Central memory CD8-positive, alpha-beta T cell (primary cell): ENCODE measurements at regions not wholly inside any gene's neighbourhood (a gene's known extent, or its start where the extent isn't known, plus 50 kb on each side); places are given as distances from the start of the nearest gene placed in this dataset.
A peak's percentile ranks its signal among the peaks of the same experiment; 100 is the strongest.

ENCODE experiments used
- ATAC-seq: fragments of 150-1000 bp; cut with Tn5 transposase; replicated peaks from 2 replicates; pipeline ENCODE4 v1.10.0; 2022; ENCODE audit warnings: mild to moderate bottlenecking, moderate FRiP score, moderate number of reproducible peaks; ENCODE audit not compliant: poor library complexity, severe bottlenecking; ENCODE audit errors: extremely low read depth
- DNase-seq, 2 donors: peaks; one replicate each; pipeline ENCODE4 v3.0.0; 2021; ENCODE audit warnings: low spot score in 2 of 2
- H3K27ac Mint-ChIP-seq: one replicate; pipeline ENCODE4 v1.8.0; 2022; ENCODE audit warnings: low read depth, mild to moderate bottlenecking, moderate library complexity, mixed read lengths
- H3K27me3 Mint-ChIP-seq: one replicate; pipeline ENCODE4 v1.8.0; 2022; ENCODE audit warnings: mixed read lengths
- H3K36me3 Mint-ChIP-seq: one replicate; pipeline ENCODE4 v1.8.0; 2022; ENCODE audit warnings: mild to moderate bottlenecking, moderate library complexity, mixed read lengths; ENCODE audit not compliant: insufficient read depth
- H3K4me1 Mint-ChIP-seq: one replicate; pipeline ENCODE4 v1.8.0; 2022; ENCODE audit warnings: mixed read lengths
- H3K4me3 Mint-ChIP-seq: one replicate; pipeline ENCODE4 v1.8.0; 2022; ENCODE audit warnings: mild to moderate bottlenecking, moderate library complexity, mixed read lengths
- H3K9me3 Mint-ChIP-seq: one replicate; pipeline ENCODE4 v1.8.0; 2022; ENCODE audit warnings: mixed read lengths

DNA sequence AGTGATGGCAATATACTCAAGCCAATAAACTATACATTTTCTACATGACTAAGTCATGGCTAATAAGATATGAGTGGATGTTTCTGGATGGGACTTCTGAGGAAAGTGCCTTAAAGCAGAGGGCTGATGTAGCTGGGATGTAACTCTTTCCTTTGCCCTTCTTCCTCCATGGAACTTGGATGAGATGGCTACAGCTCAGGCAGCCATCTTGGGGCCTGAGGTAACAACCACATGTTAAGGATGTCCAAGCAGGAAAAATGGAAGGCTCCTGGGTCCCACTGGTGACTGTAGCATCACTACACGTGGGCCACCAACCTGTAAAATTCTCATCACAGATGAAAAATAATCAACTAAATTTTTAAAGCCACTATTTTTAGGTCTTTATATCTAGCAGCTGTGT lies 54.4 kb upstream of the GRIP1 start:
- Mint-ChIP-seq H3K9me3 (no peaks in the 10 kb centered on the region), H3K36me3 (no peaks in the 10 kb centered on the region), H3K4me3 (no peak overlapping the region), H3K4me1 (peaks cover 5% of the 10 kb centered on the region), H3K27ac (no peak overlapping the region), H3K27me3 (peaks cover 39% of the 10 kb centered on the region)
- ATAC-seq (no peak), DNase-seq (no peak)

DNA sequence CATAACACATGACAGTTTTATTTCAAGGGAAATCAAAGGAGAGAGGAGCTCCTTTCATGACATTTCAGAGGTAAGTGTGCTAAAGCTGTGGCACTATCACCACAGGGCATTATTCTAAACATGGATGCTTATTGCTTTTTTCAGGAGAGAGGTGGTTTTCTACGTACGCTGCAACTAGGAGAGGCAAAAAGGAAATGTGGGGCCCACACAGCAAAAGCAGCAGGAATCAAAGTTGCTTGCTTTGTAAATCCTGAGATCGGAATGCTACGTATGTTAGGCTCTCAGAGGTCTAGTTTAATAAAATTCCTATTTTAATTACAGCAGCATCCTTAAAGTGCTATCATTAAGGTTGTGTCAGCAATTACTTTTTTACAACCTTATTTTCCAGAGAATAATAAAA lies 55.0 kb upstream of the GRIP1 start:
- ATAC-seq (no peak), DNase-seq (no peak)
- Mint-ChIP-seq H3K27ac (no peak overlapping the region), H3K36me3 (no peaks in the 10 kb centered on the region), H3K9me3 (no peaks in the 10 kb centered on the region), H3K4me1 (peaks cover 5% of the 10 kb centered on the region), H3K27me3 (peaks cover 41% of the 10 kb centered on the region), H3K4me3 (no peak overlapping the region)

DNA sequence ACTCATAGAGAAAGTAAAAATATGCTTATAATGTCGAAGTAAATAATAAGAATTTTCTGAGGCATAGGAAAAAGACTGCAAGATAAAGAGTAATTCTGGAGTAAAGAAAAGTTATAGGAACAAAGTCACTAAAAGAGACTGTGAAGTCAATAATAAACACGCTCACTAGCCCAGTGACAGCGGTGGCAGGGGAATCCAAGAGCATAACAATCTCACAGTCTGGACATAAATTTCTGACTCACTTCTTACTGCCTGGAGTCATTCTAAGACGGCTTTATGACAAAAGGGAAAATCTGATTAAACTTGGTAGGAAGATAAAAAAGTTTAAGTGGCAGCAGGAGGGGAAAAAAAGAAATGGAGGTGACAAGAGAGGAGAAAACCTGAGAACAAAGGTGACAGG lies 56.4 kb upstream of the GRIP1 start:
- ATAC-seq = no peak

DNA sequence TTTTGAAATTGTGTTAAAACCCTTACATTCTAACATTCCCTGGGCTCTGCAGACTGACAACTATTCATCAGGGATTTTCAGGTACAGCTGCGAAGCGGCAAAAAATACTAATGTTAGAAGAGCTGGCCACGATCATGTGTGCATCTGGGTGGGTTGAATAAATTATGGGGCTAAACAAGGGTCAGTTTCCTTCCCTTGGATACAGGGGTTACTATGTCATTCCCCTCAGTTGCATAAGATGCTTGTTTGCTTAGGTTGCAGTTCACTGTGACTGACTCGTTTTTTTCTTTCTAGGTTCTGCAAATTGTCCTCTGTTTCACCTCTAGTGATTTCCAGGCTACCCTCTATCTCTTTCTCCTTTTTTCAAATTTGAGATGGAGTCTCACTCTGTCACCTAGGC lies 58.1 kb upstream of the GRIP1 start:
- ATAC-seq = no peak
- Mint-ChIP-seq H3K4me3 (no peak overlapping the region), H3K36me3 (no peaks in the 10 kb centered on the region)

More for the DNA sequence above, 56.4 kb upstream of the GRIP1 start:
- H3K36me3 Mint-ChIP-seq = no peaks in the 10 kb centered on the region
- H3K4me1 Mint-ChIP-seq = peaks cover 5% of the 10 kb centered on the region
- peaks cover 41% of the 10 kb centered on the region for H3K27me3 Mint-ChIP-seq
- H3K9me3 Mint-ChIP-seq = no peaks in the 10 kb centered on the region
- no peak for DNase-seq
- no peak overlapping the region for H3K4me3 Mint-ChIP-seq
- no peak overlapping the region for H3K27ac Mint-ChIP-seq

DNA sequence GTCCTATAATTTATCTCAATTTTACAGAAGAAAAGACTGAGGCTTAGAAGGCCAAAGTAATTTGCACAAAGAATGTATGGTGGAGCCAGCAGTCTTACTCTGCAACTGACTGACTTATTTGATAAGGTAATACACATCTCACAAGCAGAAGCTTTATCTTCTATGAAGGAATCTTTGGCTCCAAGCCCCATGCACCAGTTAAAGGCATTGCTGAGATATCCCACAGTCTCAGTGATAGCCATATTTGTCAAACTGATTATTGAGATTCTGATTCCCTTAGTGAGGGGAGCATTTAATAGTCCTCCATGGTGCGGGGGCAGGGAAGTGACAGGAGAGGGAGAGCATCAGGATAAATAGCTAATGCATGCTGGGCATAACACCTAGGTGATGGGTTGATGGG lies 60.4 kb upstream of the GRIP1 start:
- ATAC-seq = no peak
- H3K4me3 Mint-ChIP-seq = no peak overlapping the region
- H3K4me1 Mint-ChIP-seq = peaks cover 16% of the 10 kb centered on the region
- no peak overlapping the region for H3K27ac Mint-ChIP-seq
- no peaks in the 10 kb centered on the region for H3K36me3 Mint-ChIP-seq
- peaks cover 30% of the 10 kb centered on the region for H3K27me3 Mint-ChIP-seq
- no peak for DNase-seq
- no peaks in the 10 kb centered on the region for H3K9me3 Mint-ChIP-seq

More for the DNA sequence above, 58.1 kb upstream of the GRIP1 start:
- Mint-ChIP-seq H3K9me3 (no peaks in the 10 kb centered on the region), H3K27ac (no peak overlapping the region), H3K27me3 (peaks cover 41% of the 10 kb centered on the region), H3K4me1 (peaks cover 7% of the 10 kb centered on the region)
- DNase-seq = no peak

DNA sequence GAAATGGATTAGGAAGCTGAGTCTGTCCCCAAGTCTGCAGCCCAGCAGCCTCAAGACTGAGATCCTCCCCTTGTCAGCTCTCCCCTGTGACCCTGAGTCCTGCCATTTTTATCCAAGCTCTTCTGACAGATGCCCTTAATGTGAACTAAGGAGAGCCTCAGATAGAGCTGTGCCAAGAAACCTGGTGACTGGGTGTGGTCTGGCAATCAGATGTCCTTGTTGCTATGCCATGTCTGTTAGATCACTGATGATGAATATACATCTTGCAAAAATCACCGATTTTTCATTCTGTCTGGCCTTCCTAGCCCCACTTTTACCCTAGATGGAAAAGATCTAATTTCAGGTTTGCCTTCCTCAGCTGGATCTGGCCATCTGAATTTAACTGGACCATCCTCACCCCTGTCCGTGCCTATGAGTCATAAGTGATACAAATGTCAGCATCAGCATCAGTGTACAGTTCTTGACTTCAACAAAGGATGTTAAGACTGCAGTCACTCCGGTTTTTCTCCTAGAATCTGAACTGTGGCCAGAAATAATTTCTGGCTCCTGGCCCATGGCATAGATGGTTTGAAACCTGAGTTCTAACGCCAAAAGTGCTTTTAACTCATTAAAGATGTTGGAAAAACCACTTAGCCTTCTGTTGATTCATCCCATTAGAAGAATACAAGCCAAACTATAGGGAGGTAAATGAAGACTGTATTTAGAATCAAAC lies 61.2 kb upstream of the GRIP1 start:
- H3K4me1 Mint-ChIP-seq = peaks cover 15% of the 10 kb centered on the region
- peaks cover 23% of the 10 kb centered on the region for H3K27me3 Mint-ChIP-seq
- H3K27ac Mint-ChIP-seq = no peak overlapping the region
- ATAC-seq (no peak), DNase-seq (no peak)
- H3K36me3 Mint-ChIP-seq = no peaks in the 10 kb centered on the region
- H3K4me3 Mint-ChIP-seq = no peak overlapping the region
- no peaks in the 10 kb centered on the region for H3K9me3 Mint-ChIP-seq

DNA sequence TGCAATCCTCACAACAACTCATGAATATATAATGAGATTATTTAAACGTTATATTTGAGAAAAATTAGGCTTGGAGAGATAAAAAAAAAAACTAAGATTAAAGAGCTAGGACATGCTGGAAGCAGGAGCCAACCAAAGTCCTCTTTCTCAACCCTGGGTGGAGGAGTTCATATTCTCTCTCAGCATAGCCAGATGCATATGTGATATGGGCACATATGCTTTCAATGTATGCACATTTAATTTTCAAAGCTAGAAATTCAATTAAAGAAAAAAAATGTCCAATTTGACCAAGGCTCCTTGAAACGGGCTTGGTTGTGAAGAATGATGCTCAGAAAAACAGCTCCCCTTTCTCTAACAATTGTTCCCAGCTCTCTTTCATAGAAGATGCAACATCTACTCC lies 61.9 kb upstream of the GRIP1 start:
- peaks cover 11% of the 10 kb centered on the region for H3K4me1 Mint-ChIP-seq
- H3K36me3 Mint-ChIP-seq = no peaks in the 10 kb centered on the region
- no peaks in the 10 kb centered on the region for H3K9me3 Mint-ChIP-seq
- H3K27ac Mint-ChIP-seq = no peak overlapping the region
- ATAC-seq (no peak), DNase-seq (no peak)
- H3K27me3 Mint-ChIP-seq = peaks cover 23% of the 10 kb centered on the region
- no peak overlapping the region for H3K4me3 Mint-ChIP-seq

DNA sequence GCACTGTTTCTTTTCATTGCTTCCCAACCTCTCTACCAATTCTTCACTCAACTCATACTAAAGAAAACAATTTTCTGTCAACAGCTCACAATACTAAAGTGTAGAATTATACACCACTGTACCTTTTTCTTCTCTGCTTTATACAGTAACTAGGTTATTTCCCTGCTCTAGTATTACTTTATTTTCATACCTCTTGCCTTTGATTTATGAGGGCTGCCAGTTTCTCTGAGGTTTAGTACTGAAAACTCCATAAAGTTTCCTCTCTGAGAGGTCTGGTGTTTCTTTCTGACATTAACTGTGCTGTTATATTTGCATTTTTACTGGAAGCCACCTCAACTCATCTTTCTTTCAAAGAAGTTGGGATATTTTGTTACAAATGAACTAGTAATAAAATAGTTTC lies 63.0 kb upstream of the GRIP1 start:
- peaks cover 35% of the 10 kb centered on the region for H3K27me3 Mint-ChIP-seq
- H3K36me3 Mint-ChIP-seq = no peaks in the 10 kb centered on the region
- H3K4me3 Mint-ChIP-seq = no peak overlapping the region
- no peak for ATAC-seq
- no peak for DNase-seq
- no peaks in the 10 kb centered on the region for H3K9me3 Mint-ChIP-seq
- peak overlapping the region; percentile 24 for H3K27ac Mint-ChIP-seq
- H3K4me1 Mint-ChIP-seq = peaks cover 11% of the 10 kb centered on the region

DNA sequence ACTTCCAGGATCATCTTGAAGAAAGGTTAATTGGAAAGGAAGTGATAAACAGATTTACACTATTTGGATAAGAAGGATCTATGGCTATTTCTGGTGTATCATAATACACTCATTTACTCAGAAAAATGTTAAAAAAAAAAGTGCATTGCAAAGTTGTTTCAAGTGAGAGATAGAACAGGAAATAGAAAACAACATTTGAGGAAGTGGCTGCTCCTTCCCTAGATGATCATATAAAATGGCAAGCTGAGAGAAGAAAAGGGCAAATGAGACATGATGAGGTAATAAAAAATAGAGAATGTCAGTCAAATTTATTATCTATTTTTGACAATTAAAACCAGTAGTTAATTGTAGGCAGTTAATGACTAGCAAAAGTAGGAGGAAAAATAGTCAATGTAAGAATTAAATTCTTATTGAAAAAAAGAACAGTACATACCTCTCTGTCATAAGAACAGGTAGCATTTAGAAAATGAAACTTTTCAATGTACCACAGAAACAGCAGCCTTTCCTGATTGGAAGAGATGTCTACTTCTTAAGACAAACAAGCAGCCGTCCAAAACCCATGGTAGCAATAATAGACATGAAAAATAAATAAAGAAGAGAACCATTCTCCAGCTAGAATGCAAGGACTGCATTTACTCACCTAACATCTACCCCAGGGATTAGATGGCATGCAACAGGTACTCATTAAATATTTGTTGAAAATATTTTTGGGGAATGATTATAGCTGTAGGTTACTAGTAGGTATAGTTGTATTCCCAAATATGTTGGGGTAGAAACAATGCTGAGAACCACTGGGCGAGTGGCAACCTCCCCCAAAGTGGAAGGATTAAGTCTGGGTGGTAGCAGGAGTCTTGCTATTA lies 63.9 kb upstream of the GRIP1 start:
- H3K27me3 Mint-ChIP-seq = peaks cover 29% of the 10 kb centered on the region
- DNase-seq (no peak), ATAC-seq (no peak)
- peak overlapping the region; percentile 24 for H3K27ac Mint-ChIP-seq
- no peak overlapping the region for H3K4me3 Mint-ChIP-seq
- H3K9me3 Mint-ChIP-seq = no peaks in the 10 kb centered on the region
- H3K4me1 Mint-ChIP-seq = peaks cover 11% of the 10 kb centered on the region
- no peaks in the 10 kb centered on the region for H3K36me3 Mint-ChIP-seq

DNA sequence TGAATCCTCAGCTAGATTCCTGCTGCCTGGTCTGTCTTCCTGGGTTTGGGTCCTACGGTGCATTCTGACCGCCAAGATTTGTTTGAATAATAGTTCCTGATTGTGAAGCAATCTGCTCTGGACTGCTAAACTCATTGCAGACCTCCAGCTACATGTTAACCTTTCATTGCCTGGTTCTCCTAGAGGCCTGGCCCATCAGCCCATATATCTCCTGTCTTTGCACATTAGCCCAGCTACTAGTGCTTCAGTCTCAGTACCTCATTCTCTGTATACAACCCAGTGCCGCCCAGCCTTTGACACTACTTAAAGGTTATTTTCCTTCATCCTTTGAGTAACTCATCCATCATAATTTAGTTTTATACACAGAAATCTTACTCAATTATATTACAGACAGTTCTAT lies 65.6 kb upstream of the GRIP1 start:
- Mint-ChIP-seq H3K27me3 (peaks cover 28% of the 10 kb centered on the region), H3K36me3 (no peaks in the 10 kb centered on the region), H3K4me3 (no peak overlapping the region), H3K4me1 (peaks cover 11% of the 10 kb centered on the region), H3K27ac (no peak overlapping the region), H3K9me3 (no peaks in the 10 kb centered on the region)
- no peak for ATAC-seq
- no peak for DNase-seq

DNA sequence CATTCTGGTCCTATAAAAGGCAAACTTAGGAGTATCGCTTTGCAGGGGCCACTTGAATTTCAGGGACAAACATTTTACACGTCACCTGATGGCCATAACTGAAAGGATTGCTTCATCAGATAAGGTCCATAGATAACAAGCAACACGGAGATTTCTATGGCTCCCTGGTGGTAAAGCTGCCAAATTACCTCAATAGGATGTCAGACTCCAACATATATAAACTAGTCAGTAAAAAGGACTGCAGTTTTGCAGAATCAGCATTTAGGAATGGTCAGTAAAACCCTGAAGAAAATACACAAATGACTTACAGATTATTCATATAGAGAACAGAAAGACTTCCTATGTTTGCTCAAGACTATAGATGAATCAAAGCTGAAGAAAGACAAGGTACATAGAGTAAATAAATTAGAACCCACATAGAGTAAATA lies 66.1 kb upstream of the GRIP1 start:
- H3K36me3 Mint-ChIP-seq = no peaks in the 10 kb centered on the region

DNA sequence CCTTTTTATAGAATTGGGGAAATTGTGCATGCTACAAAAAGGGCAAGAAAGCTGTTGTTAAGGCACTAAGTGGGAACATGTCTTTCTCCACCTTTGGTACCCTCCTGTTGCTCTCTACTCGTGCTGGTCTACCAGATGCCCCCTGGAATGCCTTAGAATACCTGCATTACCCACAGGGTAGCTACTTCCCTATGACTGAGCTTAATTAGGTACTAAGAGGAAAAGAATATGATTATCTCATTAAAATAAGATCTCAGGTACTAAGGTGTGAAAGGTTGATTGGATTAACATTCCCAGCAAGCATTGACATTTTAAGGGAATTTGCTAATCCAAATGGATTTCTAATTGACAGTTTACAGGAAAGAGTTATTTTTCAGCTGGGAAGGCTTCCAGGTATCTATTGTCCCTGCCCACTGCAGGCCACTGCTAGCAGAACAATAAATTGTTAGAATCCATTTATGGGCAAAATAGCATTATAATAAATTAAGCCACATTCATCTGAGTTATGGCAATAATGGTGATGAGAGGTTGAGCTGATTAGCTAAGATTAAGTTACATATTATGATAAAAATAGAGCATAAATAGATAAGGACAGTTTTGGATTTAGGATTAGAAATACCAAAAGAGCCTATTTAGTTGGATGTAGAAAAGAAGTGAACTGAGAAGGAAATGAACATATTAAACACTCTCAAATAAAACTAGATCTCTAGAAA lies 67.8 kb upstream of the GRIP1 start:
- no peak overlapping the region for H3K4me3 Mint-ChIP-seq

More for the DNA sequence above, 66.1 kb upstream of the GRIP1 start:
- no peak for ATAC-seq
- H3K27me3 Mint-ChIP-seq = peaks cover 33% of the 10 kb centered on the region
- H3K4me1 Mint-ChIP-seq = peaks cover 11% of the 10 kb centered on the region
- H3K27ac Mint-ChIP-seq = no peak overlapping the region
- no peaks in the 10 kb centered on the region for H3K9me3 Mint-ChIP-seq
- H3K4me3 Mint-ChIP-seq = no peak overlapping the region
- DNase-seq = no peak

More for the DNA sequence above, 67.8 kb upstream of the GRIP1 start:
- no peaks in the 10 kb centered on the region for H3K36me3 Mint-ChIP-seq
- ATAC-seq (no peak), DNase-seq (no peak)
- no peak overlapping the region for H3K27ac Mint-ChIP-seq
- H3K4me1 Mint-ChIP-seq = peaks cover 11% of the 10 kb centered on the region
- peaks cover 47% of the 10 kb centered on the region for H3K27me3 Mint-ChIP-seq
- H3K9me3 Mint-ChIP-seq = no peaks in the 10 kb centered on the region
